ENCODE measurements at regions not wholly inside any gene's neighbourhood (a gene's known extent, or its start where the extent isn't known, plus 50 kb on each side); places are given as distances from the start of the nearest gene placed in this dataset.

- no peak for DNase-seq
Observed at GRCh38 chr7:11895337-11895736, 63.3 kb upstream of the THSD7A start.

GRCh38 chr7:11896663-11897062, 64.7 kb upstream of the THSD7A start:
- DNase-seq, result no peak

- DNase-seq, result no peak
Observed at GRCh38 chr7:11899247-11899646, 67.2 kb upstream of the THSD7A start.

- DNase-seq, result no peak
Observed at GRCh38 chr7:11910253-11910652, 78.3 kb upstream of the THSD7A start.

- DNase-seq, result no peak
Observed at GRCh38 chr7:11911900-11912299, 79.9 kb upstream of the THSD7A start.

- no peak for DNase-seq
Observed at GRCh38 chr7:11914645-11915044, 82.6 kb upstream of the THSD7A start.

- DNase-seq, result no peak
Observed at GRCh38 chr7:11923376-11923930, 91.5 kb upstream of the THSD7A start.

GRCh38 chr7:11931307-11931706, 99.3 kb upstream of the THSD7A start:
- DNase-seq, result no peak

GRCh38 chr7:11934796-11935195, 102.8 kb upstream of the THSD7A start:
- DNase-seq, result no peak

GRCh38 chr7:11935905-11936304, 103.9 kb upstream of the THSD7A start:
- no peak for DNase-seq

- DNase-seq, result no peak
Observed at GRCh38 chr7:11946794-11947193, 114.8 kb upstream of the THSD7A start.

- DNase-seq, result no peak
Observed at GRCh38 chr7:11950281-11950680, 118.3 kb upstream of the THSD7A start.

- no peak for DNase-seq
Observed at GRCh38 chr7:11950942-11951341, 118.9 kb upstream of the THSD7A start.

- no peak for DNase-seq
Observed at GRCh38 chr7:11951909-11952308, 119.9 kb upstream of the THSD7A start.

GRCh38 chr7:11952972-11953371, 121.0 kb upstream of the THSD7A start:
- DNase-seq, result no peak

GRCh38 chr7:11956991-11957390, 125.0 kb upstream of the THSD7A start:
- no peak for DNase-seq

GRCh38 chr7:11957956-11958355, 126.0 kb upstream of the THSD7A start:
- DNase-seq, result no peak

GRCh38 chr7:11959121-11959520, 127.1 kb upstream of the THSD7A start:
- no peak for DNase-seq

- no peak for DNase-seq
Observed at GRCh38 chr7:11960621-11961020, 128.6 kb upstream of the THSD7A start.

- no peak for DNase-seq
Observed at GRCh38 chr7:11969643-11970042, 137.6 kb upstream of the THSD7A start.

GRCh38 chr7:11970132-11970531, 138.1 kb upstream of the THSD7A start:
- no peak for DNase-seq

GRCh38 chr7:11985376-11985775, 153.4 kb upstream of the THSD7A start:
- no peak for DNase-seq

- DNase-seq, result no peak
Observed at GRCh38 chr7:11985971-11986370, 154.0 kb upstream of the THSD7A start.

- DNase-seq, result no peak
Observed at GRCh38 chr7:11988186-11988585, 156.2 kb upstream of the THSD7A start.

GRCh38 chr7:12002428-12002827, 170.4 kb upstream of the THSD7A start:
- DNase-seq, result no peak

GRCh38 chr7:12004581-12004980, 172.6 kb upstream of the THSD7A start:
- no peak for DNase-seq
